Panc1 (cell line): ENCODE measurements at regions not wholly inside any gene's neighbourhood (a gene's known extent, or its start where the extent isn't known, plus 50 kb on each side); places are given as distances from the start of the nearest gene placed in this dataset.

Experiments
- ATAC-seq: fragments of 200-7000 bp; cut with Tn5 transposase; 2 replicates; pipeline ENCODE4 v1.9.1; 2020; ENCODE audit warnings: mild to moderate bottlenecking, moderate library complexity
- BruUV-seq: library from RNA; stranded (reverse); fragments of 400-500 nt; replicated peaks from 2 replicates; lab custom pipeline; 2021; lab: Mats Ljungman, UMichigan
- CTCF ChIA-PET: fragments of 300-600 bp; sonication (Branson Sonifier 250); formaldehyde crosslinking; loops from one replicate; lab custom pipeline; 2022; ENCODE audit warnings: antibody characterized with exemption; lab: Charles Lee
- POLR2A ChIA-PET: fragments of 300-600 bp; sonication (Branson Sonifier 250); formaldehyde crosslinking; loops from one replicate; lab custom pipeline; 2022; ENCODE audit warnings: antibody characterized with exemption; lab: Charles Lee
- DNase-seq: peaks from one replicate; pipeline ENCODE4 v3.0.0-alpha.2; 2010; ENCODE audit warnings: low read depth, low spot score
- H3K27ac ChIP-seq: 2 replicates; pipeline ENCODE4 v1.5.1; 2011; ENCODE audit warnings: mild to moderate bottlenecking, low read length, inconsistent platforms
- H3K27me3 ChIP-seq: fragments of 200-500 bp; sonication (Bioruptor generic); 2 replicates; pipeline ENCODE4 v1.6.0; 2014; ENCODE audit warnings: low read length, inconsistent platforms; ENCODE audit not compliant: control insufficient read depth, insufficient read depth
- H3K36me3 ChIP-seq: fragments of 200-500 bp; sonication (Bioruptor generic); 2 replicates; pipeline ENCODE4 v1.5.1; 2014; ENCODE audit warnings: inconsistent platforms, mild to moderate bottlenecking, low read length, moderate library complexity; ENCODE audit not compliant: control insufficient read depth, insufficient read depth
- H3K4me1 ChIP-seq: 2 replicates; pipeline ENCODE4 v1.5.1; 2011; ENCODE audit warnings: inconsistent platforms, mild to moderate bottlenecking, low read length, moderate library complexity; ENCODE audit not compliant: control insufficient read depth, insufficient read depth
- H3K4me3 ChIP-seq, 2 experiments: 2 replicates each; pipeline ENCODE4 v1.5.1; 2011 to 2012; ENCODE audit warnings: low read depth in 2 of 2, low read length in 2 of 2, mild to moderate bottlenecking in 2 of 2, inconsistent platforms in 1 of 2, moderate library complexity in 1 of 2
- H3K9me3 ChIP-seq: fragments of 200-500 bp; sonication (Bioruptor generic); 2 replicates; pipeline ENCODE4 v1.5.1; 2014; ENCODE audit warnings: low read depth, mild to moderate bottlenecking, inconsistent platforms, low read length, moderate library complexity; ENCODE audit not compliant: control insufficient read depth, insufficient read depth
- CTCF ChIP-seq: fragments of 450-650 bp; IDR thresholded peaks from 2 replicates; pipeline ENCODE4 v1.5.1; 2017; ENCODE audit warnings: mild to moderate bottlenecking
- POLR2AphosphoS5 ChIP-seq: IDR thresholded peaks from 2 replicates; pipeline ENCODE4 v1.6.1; 2012; ENCODE audit warnings: mild to moderate bottlenecking, low read depth, low read length, moderate library complexity
- REST ChIP-seq, 2 experiments: IDR thresholded peaks; 2 replicates each; pipeline ENCODE4 v1.6.1; 2011 to 2012; ENCODE audit warnings: low read depth in 2 of 2, control low read depth in 1 of 2, low read length in 1 of 2, mild to moderate bottlenecking in 1 of 2, moderate library complexity in 1 of 2; ENCODE audit not compliant: insufficient read depth in 1 of 2
- SIN3A ChIP-seq: IDR thresholded peaks from 2 replicates; pipeline ENCODE4 v1.6.1; 2012; ENCODE audit warnings: low read depth, mild to moderate bottlenecking, low read length, moderate library complexity, borderline replicate concordance; ENCODE audit not compliant: insufficient read depth
- TCF7L2 ChIP-seq: IDR thresholded peaks from 2 replicates; pipeline ENCODE4 v1.6.1; 2011; ENCODE audit warnings: mild to moderate bottlenecking, low read depth, low read length, inconsistent platforms
- in situ Hi-C: cut with HindIII; loops from 2 replicates; pipeline ENCODE4 v1.10.0; 2016; ENCODE audit warnings: low sequenced_read_pairs, low pct_unique_long_range_greater_than_20kb
- intact Hi-C: fragments of 100-400 bp; cut with micrococcal nuclease; formaldehyde crosslinking; loops from one replicate; pipeline ENCODE4 v1.10.0; 2022; ENCODE audit not compliant: unreplicated experiment

DNA sequence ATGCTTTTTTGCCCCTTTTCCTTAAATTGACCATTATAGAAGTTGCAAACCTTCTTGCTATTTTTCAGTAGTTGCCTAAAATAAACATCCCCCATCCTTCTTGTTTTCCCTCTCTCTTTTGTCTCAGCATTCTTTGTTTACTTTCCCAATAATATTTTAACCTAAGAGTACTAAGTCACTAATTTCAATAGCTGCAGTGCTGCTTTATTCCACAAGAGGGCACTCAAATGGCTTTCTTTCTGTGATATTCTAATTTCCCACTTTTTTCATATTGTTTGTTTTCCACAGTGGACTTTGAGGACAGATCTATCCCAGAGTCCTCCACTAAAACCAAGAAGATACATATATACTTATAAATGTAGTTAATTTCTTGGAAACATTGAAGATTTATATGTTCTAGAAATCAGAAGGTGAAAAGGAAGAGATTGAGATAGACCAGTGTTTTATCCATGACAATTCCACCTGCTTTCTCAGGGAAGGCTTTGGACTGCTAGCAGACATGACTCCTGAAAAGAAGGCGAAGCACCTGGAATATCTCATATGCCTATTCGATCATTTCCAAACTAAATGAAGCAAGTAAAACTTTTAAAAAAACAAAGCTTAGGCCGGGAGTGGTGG is 104.8 kb upstream of the GRIK1 start:
- BruUV-seq, result no TSS peak
- peak; percentile 4 for DNase-seq
- POLR2A ChIA-PET, result no interaction called here

DNA sequence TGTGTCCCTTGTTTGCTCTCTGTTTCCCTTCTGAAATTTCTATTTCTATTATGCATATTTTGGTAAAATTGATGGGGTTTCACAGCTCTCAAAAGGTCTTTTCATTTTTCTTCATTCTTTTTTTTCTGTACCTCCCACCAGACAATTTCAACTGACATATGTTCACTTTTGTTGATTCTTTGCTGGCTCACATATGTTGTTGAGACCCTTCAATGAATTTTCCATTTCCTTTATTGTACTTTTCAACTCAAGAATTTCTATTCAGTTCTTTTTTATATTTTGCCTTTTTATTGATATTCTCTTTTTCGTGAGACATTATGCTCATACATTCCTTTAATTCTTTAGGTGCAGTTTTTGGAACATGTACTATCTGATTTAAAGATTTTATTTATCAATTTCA is 102.6 kb upstream of the GRIK1 start:
- H3K27me3 ChIP-seq, result no peaks in the 10 kb centered on the region
- TF ChIP-seq REST (IDR thresholded peaks at IDR 0.05; ENCODE audit: insufficient read depth in 1 of 2, low read depth in 2 of 2, low read length in 1 of 2), result no peak
- H3K4me3 ChIP-seq, result no peak overlapping the region
- intact Hi-C loops (loop anchor here (10.0 kb wide), 1 partner anchor 152 kb away; no protein-coding TSS in a partner anchor), in situ Hi-C loops (no loop called here)
- no peak for ATAC-seq
- CTCF ChIA-PET, result no interaction called here
- no TSS peak for BruUV-seq
- no peaks in the 10 kb centered on the region for H3K36me3 ChIP-seq
- POLR2A ChIA-PET, result no interaction called here
- H3K9me3 ChIP-seq, result no peaks in the 10 kb centered on the region
- H3K4me1 ChIP-seq, result no peaks in the 10 kb centered on the region
- H3K27ac ChIP-seq, result no peak overlapping the region
- DNase-seq, result no peak

More for the DNA sequence above, 104.8 kb upstream of the GRIK1 start:
- Histone ChIP-seq H3K36me3 (no peaks in the 10 kb centered on the region), H3K4me1 (no peaks in the 10 kb centered on the region), H3K27ac (no peak overlapping the region), H3K27me3 (no peaks in the 10 kb centered on the region), H3K9me3 (no peaks in the 10 kb centered on the region), H3K4me3 (no peak overlapping the region)
- in situ Hi-C loops, result no loop called here
- ATAC-seq, result no peak
- intact Hi-C loops, result loop anchor here (10.0 kb wide), 1 partner anchor 150 kb away; no protein-coding TSS in a partner anchor
- TF ChIP-seq CTCF (peak; percentile 72; the same call in 1 of the 2 replicates), SIN3A (no peak)
- CTCF ChIA-PET, result no interaction called here

GRCh38 chr21:30033441-30033840 is 93.6 kb upstream of the GRIK1 start:
- no peak for ATAC-seq
- Histone ChIP-seq H3K4me3 (no peak overlapping the region), H3K27me3 (no peaks in the 10 kb centered on the region), H3K9me3 (no peaks in the 10 kb centered on the region), H3K36me3 (no peaks in the 10 kb centered on the region), H3K27ac (no peak overlapping the region), H3K4me1 (no peaks in the 10 kb centered on the region)
- in situ Hi-C loops, result no loop called here
- TF ChIP-seq REST (IDR thresholded peaks at IDR 0.05; ENCODE audit: insufficient read depth in 1 of 2, low read depth in 2 of 2, low read length in 1 of 2), result no peak
- no peak for TF ChIP-seq POLR2AphosphoS5
- no peak for TF ChIP-seq TCF7L2
- TF ChIP-seq SIN3A, result no peak
- TF ChIP-seq CTCF, result no peak
- intact Hi-C loops, result no loop called here
- DNase-seq, result no peak
- ChIA-PET POLR2A (no interaction called here), CTCF (no interaction called here)
- BruUV-seq, result no TSS peak
